RWPE1 (cell line): ENCODE measurements at regions not wholly inside any gene's neighbourhood (a gene's known extent, or its start where the extent isn't known, plus 50 kb on each side); places are given as distances from the start of the nearest gene placed in this dataset.

ENCODE experiments used
- CTCF ChIA-PET: fragments of 350-600 bp; sonication (Branson Sonifier 250); formaldehyde crosslinking; extraction: SDS; loops from one replicate; lab custom pipeline; 2021; lab: Yijun Ruan, JAX
- POLR2A ChIA-PET: fragments of 400-600 bp; formaldehyde crosslinking; extraction: SDS; loops from one replicate; lab custom pipeline; 2020; ENCODE audit warnings: antibody characterized with exemption; ENCODE audit not compliant: low non-redundant PET; lab: Yijun Ruan, JAX
- DNase-seq: peaks from one replicate; pipeline ENCODE4 v3.0.0; 2012; ENCODE audit warnings: low spot score
- H3K27ac ChIP-seq: fragments of 450-650 bp; 2 replicates; pipeline ENCODE4 v1.5.1; 2017
- TF ChIP-seq, protein P1 (sequence below): fragments of 450-650 bp; conservative IDR thresholded peaks from 2 replicates; pipeline ENCODE4 v1.5.1; 2017; ENCODE audit warnings: low read depth, mild to moderate bottlenecking

DNA sequence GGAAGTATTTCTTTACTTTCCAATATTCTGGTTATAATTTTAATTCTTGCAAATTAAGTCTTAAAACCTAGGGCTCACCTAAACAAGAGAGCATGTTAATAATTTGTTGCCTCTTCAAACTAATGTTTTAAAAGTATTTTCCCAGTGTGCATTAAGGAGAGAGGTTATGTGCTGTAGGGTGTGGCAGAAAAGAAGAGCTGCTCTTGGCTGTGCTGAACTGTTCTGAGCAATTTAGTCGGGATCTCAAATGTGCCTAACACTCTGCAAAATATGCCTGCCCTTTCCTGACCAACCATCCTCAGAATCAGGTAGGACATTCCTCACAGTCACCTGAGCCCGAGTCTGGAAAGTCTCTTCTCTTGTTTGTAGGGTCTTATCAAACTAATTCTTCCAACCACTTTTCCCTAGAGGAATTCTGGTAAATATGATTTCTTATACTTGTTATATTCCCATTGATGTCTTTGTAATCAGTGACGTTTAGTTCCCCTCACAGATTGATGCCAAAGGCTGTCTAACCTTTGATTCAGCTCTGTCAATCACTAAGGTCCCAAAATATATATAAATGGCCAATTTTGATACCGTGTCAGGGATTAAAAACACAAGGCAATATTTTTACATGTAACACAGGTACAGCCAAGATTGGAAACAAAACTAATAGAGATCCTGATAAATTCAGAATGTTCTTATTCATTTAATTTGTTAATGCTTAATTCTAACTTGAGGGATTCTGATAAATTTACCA is 298.4 kb downstream of the ADGB start:
- no peak for DNase-seq
- TF ChIP-seq, protein P1, sequence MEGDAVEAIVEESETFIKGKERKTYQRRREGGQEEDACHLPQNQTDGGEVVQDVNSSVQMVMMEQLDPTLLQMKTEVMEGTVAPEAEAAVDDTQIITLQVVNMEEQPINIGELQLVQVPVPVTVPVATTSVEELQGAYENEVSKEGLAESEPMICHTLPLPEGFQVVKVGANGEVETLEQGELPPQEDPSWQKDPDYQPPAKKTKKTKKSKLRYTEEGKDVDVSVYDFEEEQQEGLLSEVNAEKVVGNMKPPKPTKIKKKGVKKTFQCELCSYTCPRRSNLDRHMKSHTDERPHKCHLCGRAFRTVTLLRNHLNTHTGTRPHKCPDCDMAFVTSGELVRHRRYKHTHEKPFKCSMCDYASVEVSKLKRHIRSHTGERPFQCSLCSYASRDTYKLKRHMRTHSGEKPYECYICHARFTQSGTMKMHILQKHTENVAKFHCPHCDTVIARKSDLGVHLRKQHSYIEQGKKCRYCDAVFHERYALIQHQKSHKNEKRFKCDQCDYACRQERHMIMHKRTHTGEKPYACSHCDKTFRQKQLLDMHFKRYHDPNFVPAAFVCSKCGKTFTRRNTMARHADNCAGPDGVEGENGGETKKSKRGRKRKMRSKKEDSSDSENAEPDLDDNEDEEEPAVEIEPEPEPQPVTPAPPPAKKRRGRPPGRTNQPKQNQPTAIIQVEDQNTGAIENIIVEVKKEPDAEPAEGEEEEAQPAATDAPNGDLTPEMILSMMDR: no peak
- CTCF ChIA-PET: interaction anchor here (0.6 to 1.2 kb wide), 2 partner anchors 11 to 1567 kb away, joined by 3 to 4 read pairs; no protein-coding TSS in a partner anchor
- POLR2A ChIA-PET: no interaction called here
- no peak overlapping the region for H3K27ac ChIP-seq

DNA sequence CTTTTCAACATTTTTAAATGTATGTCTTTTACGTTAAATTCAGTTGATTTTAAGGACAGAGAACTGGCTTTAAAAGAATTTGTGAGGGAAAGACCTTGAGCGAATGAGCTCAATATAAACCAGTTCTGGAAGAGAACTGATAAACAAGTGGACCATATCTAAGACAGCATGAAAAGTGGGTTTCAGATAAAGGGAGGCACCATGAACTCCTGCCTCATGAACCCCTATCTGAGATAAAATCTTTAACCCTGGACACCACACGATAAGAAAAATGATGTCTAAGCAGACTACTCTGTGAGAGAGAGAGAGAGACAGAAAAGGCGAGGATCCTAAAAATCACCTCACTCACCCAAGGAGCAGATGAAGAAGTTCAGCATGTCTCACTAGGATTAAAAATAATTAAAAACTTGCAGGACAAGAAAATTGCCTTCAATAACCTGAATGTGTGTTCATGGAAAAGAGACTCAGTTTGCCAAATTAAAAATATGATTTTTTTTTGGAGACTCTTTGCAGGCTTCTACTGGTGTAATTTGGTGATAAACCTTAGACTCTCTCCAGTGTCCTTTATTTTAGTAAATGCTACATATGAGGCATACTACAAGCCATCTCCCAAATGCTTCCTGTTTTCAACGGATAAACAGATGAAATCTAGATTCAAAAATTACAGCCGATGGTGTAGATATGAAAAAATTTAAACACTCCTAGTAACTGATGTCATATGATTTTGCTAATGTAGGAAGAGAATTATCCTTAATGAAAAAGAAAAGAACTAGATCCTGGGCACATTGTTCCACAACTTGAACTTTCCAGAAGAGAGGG is 299.5 kb downstream of the ADGB start:
- POLR2A ChIA-PET: no interaction called here
- no peak overlapping the region for H3K27ac ChIP-seq
- TF ChIP-seq, protein P1: no peak
- CTCF ChIA-PET: no interaction called here
- no peak for DNase-seq

DNA sequence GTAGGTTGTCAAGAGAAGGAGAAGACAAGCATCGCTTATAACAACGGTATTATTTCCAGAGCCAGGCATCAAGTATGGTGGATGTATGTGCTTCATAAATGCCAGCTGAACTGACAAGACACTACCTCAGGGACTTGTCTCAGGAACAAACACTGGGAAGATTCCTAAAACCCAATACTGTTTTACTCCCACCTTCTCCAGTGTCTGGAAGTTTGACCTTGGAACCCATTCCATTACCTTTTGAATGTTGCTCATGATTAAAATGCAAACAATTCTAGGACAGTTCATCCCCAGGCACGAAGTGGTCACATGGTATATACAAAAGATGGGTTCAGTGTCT is 300.1 kb downstream of the ADGB start:
- no peak overlapping the region for H3K27ac ChIP-seq
- ChIA-PET POLR2A (no interaction called here), CTCF (no interaction called here)
- no peak for DNase-seq
- TF ChIP-seq, protein P1: no peak

DNA sequence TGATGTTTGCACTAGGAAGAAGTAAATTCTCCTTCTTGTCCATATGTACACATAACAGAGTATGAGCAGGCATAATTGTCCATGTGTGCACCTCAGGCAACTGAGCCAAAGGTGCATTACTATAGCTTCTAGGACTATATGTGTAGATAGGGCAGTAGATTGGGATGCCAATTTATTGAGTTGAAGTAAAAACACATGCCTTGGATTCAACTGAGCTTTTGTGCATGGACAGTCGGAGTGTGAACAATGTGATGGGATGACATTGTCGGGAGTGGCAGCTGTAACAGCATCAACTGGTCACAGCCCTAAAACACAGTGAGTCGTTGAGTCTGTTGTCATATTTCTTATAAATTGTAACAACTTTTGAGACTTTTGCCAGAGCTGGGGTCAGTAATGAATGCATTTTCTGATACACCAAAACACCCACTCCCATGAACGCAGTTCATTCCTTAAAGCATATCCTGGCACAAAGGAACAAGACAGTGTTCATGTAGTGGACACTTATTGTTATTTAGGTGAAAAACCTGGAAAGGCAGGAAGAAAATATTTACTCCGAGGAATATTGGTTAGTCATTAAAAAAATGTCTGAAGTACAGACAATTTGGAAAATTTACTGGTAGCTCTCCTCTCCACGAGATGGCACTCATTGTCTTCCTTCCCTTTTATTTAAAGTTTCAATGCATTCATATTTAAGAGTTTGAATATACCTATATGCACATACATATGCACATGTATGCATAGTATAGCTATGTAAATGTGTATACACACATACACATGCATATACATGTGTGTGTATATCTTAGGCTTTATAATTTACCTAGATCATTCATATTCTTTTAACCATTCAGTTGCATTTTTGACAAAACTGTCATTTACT is 302.0 kb upstream of the STXBP5 start:
- TF ChIP-seq, protein P1: peak; percentile 72
- peak; percentile 28 for DNase-seq
- ChIA-PET POLR2A (interaction anchor here (0.7 kb wide), 2 partner anchors 300 to 317 kb away, joined by 3 to 4 read pairs; no protein-coding TSS in a partner anchor), CTCF (interaction anchor here (0.6 to 1.5 kb wide), 9 partner anchors 9 to 820 kb away, joined by 3 to 5 read pairs (median 3); no protein-coding TSS in a partner anchor)
- H3K27ac ChIP-seq: no peak overlapping the region

DNA sequence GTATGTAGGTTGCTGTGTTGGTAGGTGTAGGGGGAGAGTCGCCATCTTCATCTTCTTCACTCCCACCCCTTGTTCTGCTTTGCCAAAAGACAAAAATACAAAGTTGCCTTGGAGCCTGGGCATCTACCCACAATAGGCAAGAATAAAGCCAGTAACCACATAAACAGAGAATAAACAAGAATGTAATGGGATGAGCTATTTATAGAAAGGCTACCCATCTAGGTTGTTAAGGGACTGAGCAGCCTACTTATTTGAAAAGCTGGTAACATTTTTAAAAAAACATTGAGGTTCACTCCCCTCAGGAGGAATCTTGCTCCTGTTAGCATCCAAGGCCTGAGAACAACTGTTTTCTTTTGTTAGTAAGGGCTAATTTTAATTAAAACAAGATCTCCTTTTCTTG is 301.4 kb upstream of the STXBP5 start:
- TF ChIP-seq, protein P1: no peak
- H3K27ac ChIP-seq: no peak overlapping the region
- ChIA-PET POLR2A (no interaction called here), CTCF (interaction anchor here (0.6 to 1.5 kb wide), 4 partner anchors 20 to 380 kb away, joined by 3 to 5 read pairs (median 4); no protein-coding TSS in a partner anchor)
- DNase-seq: no peak
